ENCODE measurements at regions not wholly inside any gene's neighbourhood (a gene's known extent, or its start where the extent isn't known, plus 50 kb on each side); places are given as distances from the start of the nearest gene placed in this dataset.

DNA sequence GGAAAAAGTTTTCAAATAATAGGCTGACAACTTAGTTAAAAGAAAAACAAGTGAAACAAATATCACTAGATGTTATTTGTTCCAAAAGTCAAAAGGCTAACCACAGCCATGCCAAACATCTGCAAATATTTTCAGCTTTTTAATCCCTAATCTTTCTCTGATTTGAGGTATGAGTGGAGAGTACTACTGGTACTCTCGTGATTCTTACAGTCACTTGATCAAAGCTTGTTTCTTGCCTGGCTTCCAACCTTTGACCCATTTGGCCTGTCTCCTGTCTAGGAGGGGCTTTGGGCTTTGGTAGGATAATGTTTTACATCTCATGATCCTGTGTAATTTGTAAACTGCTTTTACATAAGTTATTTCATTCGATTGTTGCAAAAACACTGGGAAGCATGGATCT is 301.8 kb upstream of the SORL1-AS1 start:
- FAIRE-seq: peak; percentile 51
- no peak for TF ChIP-seq POLR2AphosphoS5 (IDR thresholded peaks at IDR 0.05; ENCODE audit: low read depth, low read length)
- no peak for TF ChIP-seq POLR2A (IDR thresholded peaks at IDR 0.05; ENCODE audit: low read depth, low read length)
- TF ChIP-seq TAF1 (IDR thresholded peaks at IDR 0.05; ENCODE audit: borderline replicate concordance, low read depth, low read length): no peak
- no peak for DNase-seq (ENCODE audit: insufficient read length)

DNA sequence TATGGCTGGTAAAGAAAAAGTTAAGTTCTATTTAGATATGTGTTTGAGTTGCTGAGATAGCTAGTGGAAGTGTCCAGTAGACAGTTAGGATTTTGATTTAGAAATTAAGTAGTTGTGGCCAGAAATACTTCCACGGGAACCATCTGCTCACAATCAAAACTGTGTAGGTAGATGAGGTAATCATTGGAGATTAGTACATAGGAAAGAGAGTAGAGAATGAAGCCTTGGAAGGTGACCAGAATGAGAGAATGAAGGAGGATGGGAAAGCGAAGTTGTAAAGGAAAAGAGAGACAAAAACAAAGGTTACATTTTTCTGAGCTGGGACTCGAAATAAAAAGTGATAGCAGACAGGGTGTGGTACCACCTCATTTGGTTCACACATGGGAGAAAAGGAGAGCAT is 296.9 kb upstream of the SORL1-AS1 start:
- FAIRE-seq (no peak), DNase-seq (ENCODE audit: insufficient read length) (no peak)
- no peak for TF ChIP-seq TAF1 (IDR thresholded peaks at IDR 0.05; ENCODE audit: borderline replicate concordance, low read depth, low read length)
- no peak for TF ChIP-seq POLR2AphosphoS5 (IDR thresholded peaks at IDR 0.05; ENCODE audit: low read depth, low read length)
- no peak for TF ChIP-seq POLR2A (IDR thresholded peaks at IDR 0.05; ENCODE audit: low read depth, low read length)

- TF ChIP-seq POLR2A (IDR thresholded peaks at IDR 0.05; ENCODE audit: low read depth, low read length) (no peak), TAF1 (IDR thresholded peaks at IDR 0.05; ENCODE audit: borderline replicate concordance, low read depth, low read length) (no peak), POLR2AphosphoS5 (IDR thresholded peaks at IDR 0.05; ENCODE audit: low read depth, low read length) (no peak)
- no peak for DNase-seq (ENCODE audit: insufficient read length)
Measured at GRCh38 chr11:121748068-121748467, 295.3 kb upstream of the SORL1-AS1 start.

GRCh38 chr11:121743285-121743684 is 290.5 kb upstream of the SORL1-AS1 start:
- TF ChIP-seq POLR2AphosphoS5 (IDR thresholded peaks at IDR 0.05; ENCODE audit: low read depth, low read length) (no peak), TAF1 (IDR thresholded peaks at IDR 0.05; ENCODE audit: borderline replicate concordance, low read depth, low read length) (no peak), POLR2A (IDR thresholded peaks at IDR 0.05; ENCODE audit: low read depth, low read length) (no peak)
- DNase-seq (ENCODE audit: insufficient read length): no peak
- no peak for FAIRE-seq

More at GRCh38 chr11:121748068-121748467, 295.3 kb upstream of the SORL1-AS1 start:
- no peak for FAIRE-seq

DNA sequence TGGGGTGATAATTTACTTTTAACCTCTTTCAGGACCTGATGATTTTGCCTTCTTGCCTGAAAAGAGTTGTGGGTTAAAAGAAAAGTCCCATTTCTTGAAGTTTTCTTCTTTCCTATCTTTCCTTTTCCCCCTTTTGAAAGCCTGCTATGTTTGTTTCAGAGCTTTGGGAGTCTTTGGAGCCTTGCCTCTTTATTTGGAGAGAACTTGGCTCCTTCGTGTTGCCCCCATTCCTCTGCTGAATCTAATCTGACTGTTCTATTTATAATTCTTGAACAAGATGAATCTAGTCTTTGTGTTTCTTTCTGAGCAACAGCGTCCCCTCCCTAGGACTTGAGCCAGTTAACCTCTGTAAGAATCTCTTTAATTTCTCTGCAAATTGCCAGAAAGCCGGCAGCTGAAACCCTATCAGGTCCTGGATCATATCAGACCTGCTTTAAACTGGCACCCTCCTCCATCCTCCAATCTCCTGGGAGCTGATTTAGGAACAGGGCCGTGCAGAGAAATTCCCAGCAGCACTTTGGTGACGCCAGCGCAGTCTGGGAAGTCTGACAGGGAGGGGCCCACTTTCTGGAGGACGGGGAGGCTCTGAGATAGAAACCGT is 289.1 kb upstream of the SORL1-AS1 start:
- DNase-seq (ENCODE audit: insufficient read length): no peak
- FAIRE-seq: no peak
- TF ChIP-seq POLR2AphosphoS5 (IDR thresholded peaks at IDR 0.05; ENCODE audit: low read depth, low read length) (no peak), POLR2A (IDR thresholded peaks at IDR 0.05; ENCODE audit: low read depth, low read length) (no peak), TAF1 (IDR thresholded peaks at IDR 0.05; ENCODE audit: borderline replicate concordance, low read depth, low read length) (no peak)

GRCh38 chr11:121741351-121741760 is 288.6 kb upstream of the SORL1-AS1 start:
- FAIRE-seq (no peak), DNase-seq (ENCODE audit: insufficient read length) (no peak)
- no peak for TF ChIP-seq POLR2A (IDR thresholded peaks at IDR 0.05; ENCODE audit: low read depth, low read length)
- no peak for TF ChIP-seq TAF1 (IDR thresholded peaks at IDR 0.05; ENCODE audit: borderline replicate concordance, low read depth, low read length)
- no peak for TF ChIP-seq POLR2AphosphoS5 (IDR thresholded peaks at IDR 0.05; ENCODE audit: low read depth, low read length)

DNA sequence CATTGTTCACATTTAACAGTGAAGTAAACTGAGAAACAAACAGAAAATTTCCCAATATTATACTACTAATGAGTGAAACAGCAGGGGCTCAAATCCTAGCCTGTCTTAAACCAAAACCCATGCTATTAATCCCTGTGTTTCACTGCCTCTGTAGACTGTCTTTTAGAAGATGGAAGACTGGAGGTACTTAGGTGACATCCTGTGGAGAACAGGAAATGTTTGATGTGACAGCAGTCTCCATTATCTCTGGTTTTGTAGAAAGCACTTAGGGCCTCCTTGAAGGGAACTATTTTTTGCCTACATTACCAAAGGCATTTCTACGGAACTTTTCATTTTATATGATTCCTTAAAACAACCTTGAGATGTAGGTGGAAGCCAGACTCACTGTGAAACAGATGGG is 288.1 kb upstream of the SORL1-AS1 start:
- FAIRE-seq (no peak), DNase-seq (ENCODE audit: insufficient read length) (no peak)
- TF ChIP-seq POLR2A (IDR thresholded peaks at IDR 0.05; ENCODE audit: low read depth, low read length): no peak
- no peak for TF ChIP-seq POLR2AphosphoS5 (IDR thresholded peaks at IDR 0.05; ENCODE audit: low read depth, low read length)
- no peak for TF ChIP-seq TAF1 (IDR thresholded peaks at IDR 0.05; ENCODE audit: borderline replicate concordance, low read depth, low read length)

GRCh38 chr11:121733858-121734257 is 281.1 kb upstream of the SORL1-AS1 start:
- no peak for TF ChIP-seq TAF1 (IDR thresholded peaks at IDR 0.05; ENCODE audit: borderline replicate concordance, low read depth, low read length)
- TF ChIP-seq POLR2A (IDR thresholded peaks at IDR 0.05; ENCODE audit: low read depth, low read length): no peak
- no peak for TF ChIP-seq POLR2AphosphoS5 (IDR thresholded peaks at IDR 0.05; ENCODE audit: low read depth, low read length)
- DNase-seq (ENCODE audit: insufficient read length) (no peak), FAIRE-seq (no peak)

DNA sequence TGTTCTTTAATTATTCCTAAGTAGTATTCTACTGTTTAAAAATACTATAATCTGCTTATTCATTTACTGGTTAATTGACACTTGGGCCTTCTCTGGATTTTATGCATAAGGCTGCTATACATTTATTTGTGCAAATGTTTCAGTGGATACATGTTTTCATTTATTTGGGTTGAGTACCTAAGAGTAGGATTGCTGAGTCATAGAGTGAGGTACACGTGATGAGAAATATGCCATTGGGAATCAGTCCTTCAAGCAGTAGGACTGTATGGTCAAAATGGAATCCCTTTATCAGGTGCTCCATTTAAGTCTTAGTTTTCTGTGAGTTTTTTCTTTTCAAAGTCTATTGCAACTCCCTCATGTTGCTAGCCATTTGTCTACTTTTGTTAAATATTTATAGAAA is 275.2 kb upstream of the SORL1-AS1 start:
- DNase-seq (ENCODE audit: insufficient read length) (no peak), FAIRE-seq (no peak)
- no peak for TF ChIP-seq TAF1 (IDR thresholded peaks at IDR 0.05; ENCODE audit: borderline replicate concordance, low read depth, low read length)
- TF ChIP-seq POLR2A (IDR thresholded peaks at IDR 0.05; ENCODE audit: low read depth, low read length): no peak
- no peak for TF ChIP-seq POLR2AphosphoS5 (IDR thresholded peaks at IDR 0.05; ENCODE audit: low read depth, low read length)

- FAIRE-seq (no peak), DNase-seq (ENCODE audit: insufficient read length) (no peak)
- TF ChIP-seq POLR2A (IDR thresholded peaks at IDR 0.05; ENCODE audit: low read depth, low read length): no peak
- TF ChIP-seq TAF1 (IDR thresholded peaks at IDR 0.05; ENCODE audit: borderline replicate concordance, low read depth, low read length): no peak
- no peak for TF ChIP-seq POLR2AphosphoS5 (IDR thresholded peaks at IDR 0.05; ENCODE audit: low read depth, low read length)
Measured at GRCh38 chr11:121723246-121723741, 270.5 kb upstream of the SORL1-AS1 start.

DNA sequence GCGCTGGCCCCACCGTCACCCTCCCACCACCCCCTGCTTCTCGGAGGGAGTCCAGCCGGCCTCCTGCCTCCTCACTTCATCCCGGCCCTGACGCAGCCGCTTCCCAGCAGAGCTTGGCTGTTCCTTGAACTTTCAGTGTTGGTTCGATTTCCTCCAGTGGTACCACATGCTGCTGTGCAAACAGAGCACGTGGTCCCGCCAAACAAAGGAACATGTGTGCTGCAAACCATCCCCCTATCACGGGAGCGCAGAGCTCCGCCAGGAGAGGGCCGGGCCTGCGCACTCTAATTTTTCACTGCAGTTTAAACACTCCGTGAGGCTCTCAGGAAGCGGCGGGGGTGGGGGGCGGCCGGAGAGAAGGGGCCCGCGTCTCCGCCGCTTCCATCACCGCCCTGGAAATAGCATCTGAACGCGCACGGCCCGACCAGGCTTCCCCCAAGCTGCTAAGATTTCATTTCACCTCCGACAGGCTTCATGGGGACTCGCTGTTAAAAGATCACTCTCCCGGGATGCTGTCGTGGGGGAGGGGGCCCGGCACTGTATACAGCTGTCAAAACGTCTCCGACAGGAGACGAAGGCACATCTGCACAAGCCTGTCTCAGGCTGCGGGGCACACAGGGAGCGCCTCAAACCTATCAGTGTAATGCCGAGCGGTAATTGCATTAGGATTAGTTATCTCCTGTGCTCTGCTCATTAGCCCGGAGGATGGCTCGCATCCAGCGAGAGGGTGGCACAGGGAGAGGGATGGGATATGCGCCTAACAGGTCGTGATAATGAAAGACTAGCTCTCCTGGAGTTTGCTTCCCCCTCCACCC is 269.9 kb upstream of the SORL1-AS1 start:
- TF ChIP-seq POLR2AphosphoS5 (IDR thresholded peaks at IDR 0.05; ENCODE audit: low read depth, low read length) (no peak), POLR2A (IDR thresholded peaks at IDR 0.05; ENCODE audit: low read depth, low read length) (no peak), TAF1 (IDR thresholded peaks at IDR 0.05; ENCODE audit: borderline replicate concordance, low read depth, low read length) (no peak)
- FAIRE-seq (no peak), DNase-seq (ENCODE audit: insufficient read length) (no peak)

DNA sequence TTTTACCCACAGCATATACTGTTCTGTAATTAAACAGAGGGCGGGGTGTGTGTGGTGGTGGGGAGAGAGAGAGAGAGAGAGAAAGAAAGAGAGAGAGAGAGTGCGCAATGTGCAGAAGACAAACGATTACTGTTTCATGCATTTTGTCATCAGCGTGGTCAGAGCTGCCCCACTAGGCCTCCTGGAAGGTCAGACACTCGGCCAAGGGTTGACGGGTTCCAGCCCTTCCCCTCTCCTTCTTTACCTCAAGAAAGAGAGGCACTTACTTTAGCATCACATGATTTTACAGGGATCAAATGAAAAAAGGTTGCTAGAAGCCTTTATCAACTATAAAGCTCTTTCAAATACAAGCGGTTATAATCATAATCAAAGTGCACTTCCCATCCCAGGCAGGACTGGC is 269.2 kb upstream of the SORL1-AS1 start:
- no peak for DNase-seq (ENCODE audit: insufficient read length)
- no peak for FAIRE-seq
- TF ChIP-seq POLR2AphosphoS5 (IDR thresholded peaks at IDR 0.05; ENCODE audit: low read depth, low read length) (no peak), TAF1 (IDR thresholded peaks at IDR 0.05; ENCODE audit: borderline replicate concordance, low read depth, low read length) (no peak), POLR2A (IDR thresholded peaks at IDR 0.05; ENCODE audit: low read depth, low read length) (no peak)
